HG03439 (cell line): ENCODE measurements at regions not wholly inside any gene's neighbourhood (a gene's known extent, or its start where the extent isn't known, plus 50 kb on each side); places are given as distances from the start of the nearest gene placed in this dataset.
"Not testable (repeated sequence)": the region's sequence is repeated elsewhere in the genome, so short reads cannot be mapped to it uniquely, and the experiment has no call there.

Experiments
- ATAC-seq: cut with Tn5 transposase; IDR thresholded peaks from one replicate; pipeline ENCODE4 v1.9.1; 2021; ENCODE audit warnings: mild to moderate bottlenecking, moderate library complexity; ENCODE audit not compliant: unreplicated experiment

DNA sequence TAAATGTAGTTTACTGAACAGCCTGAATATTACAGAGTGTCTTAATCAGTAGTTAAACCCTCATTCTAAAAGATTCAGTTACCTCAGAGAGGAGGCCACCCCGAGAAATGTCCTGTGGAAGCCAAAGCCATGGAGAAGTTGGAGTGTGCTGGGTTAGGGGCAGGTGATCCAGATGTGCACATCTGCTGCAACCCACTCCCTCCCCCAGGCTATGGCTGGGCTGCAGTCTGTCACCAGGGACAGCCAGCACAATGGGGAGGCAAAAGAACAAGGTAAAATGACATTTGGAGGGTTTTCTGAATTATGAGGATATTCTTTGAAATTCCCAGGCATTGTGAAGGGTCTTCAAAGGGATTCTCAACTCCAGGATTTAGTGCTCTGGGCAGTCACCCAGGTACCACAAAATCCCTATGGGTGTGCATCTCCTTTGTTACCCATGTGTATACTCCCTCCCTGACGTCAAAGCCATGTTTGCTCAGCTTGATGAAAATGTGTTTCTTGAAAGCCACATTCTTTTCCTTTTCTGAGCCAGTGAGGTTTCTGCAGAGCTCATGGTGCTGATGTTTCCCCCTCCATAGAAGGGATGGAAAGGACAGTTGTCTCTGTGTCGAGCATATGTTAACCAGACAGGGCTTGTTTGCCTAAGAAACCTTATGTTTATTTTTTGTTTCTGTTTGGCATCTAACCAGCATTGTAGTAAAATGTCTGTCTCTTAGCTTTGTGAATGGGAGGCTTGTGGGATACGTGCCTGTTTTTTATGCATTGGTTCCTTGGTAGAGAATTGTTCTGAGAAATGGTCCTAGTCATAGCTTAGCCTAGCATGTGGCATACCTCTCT lies 212.3 kb upstream of the TBX18 start:
- no peak for ATAC-seq

DNA sequence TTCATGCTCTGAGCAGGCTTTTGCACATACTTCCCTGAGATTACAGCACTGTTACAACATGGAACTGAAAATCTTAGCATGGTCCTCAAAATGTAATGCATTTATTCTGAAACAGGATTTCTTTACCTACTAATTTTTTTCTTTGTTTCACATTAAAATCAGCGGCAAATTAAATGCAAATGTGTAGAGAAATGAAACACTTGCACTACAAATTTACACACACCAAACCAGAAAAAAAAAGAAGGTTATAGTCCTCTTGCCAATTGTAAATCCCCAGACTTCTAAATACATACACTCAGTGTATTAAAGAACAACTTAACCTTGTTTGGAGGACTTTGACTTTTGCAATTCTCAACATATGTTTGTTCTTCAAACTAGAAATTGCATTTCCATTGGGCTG lies 210.9 kb upstream of the TBX18 start:
- no peak for ATAC-seq

DNA sequence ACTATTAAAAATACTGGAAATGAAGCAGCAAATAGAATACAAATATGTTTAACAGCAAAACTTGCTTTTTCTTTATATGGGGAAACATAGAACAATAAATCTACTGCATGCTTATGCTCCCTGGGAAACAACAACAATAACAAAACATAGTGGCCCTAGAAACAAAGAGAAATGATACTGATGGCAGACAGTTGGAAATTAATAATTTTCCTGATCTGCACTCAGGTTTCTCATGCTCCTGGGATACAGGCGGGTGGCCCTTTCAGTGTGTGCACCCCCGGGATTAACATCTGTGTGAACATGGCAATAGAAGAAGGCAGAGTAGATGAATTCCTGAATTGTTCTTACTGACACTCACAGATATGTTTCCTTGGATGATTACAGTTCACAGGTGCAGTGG lies 209.2 kb upstream of the TBX18 start:
- no peak for ATAC-seq

- ATAC-seq: no peak
These were observed 203.6 kb upstream of the TBX18 start for GRCh38 chr6:84967965-84968364.

DNA sequence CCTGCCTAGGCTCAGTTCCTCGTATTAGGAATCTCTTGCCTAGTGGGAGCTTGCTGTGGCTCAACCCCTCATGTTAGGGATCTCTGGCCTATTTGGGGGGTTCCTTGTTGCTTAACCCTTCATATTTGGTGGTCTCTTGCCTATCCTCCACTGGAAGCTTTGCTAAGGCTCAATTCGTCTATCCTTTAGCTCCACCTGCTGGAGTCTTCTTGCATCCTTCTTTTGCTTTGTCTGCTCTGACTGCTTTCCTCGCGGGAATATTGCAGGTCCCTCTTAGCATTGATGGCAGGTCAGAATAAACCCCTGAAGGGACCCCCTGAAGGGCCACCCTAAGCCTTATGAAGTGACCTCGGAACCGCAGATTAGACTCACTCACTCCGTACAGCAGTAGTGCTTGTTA lies 203.0 kb upstream of the TBX18 start:
- no peak for ATAC-seq

- no peak for ATAC-seq
These were observed 188.8 kb upstream of the TBX18 start for GRCh38 chr6:84953111-84953755.

- not testable (repeated sequence) for ATAC-seq
These were observed 180.5 kb upstream of the TBX18 start for GRCh38 chr6:84944926-84945325.

- no peak for ATAC-seq
These were observed 179.5 kb upstream of the TBX18 start for GRCh38 chr6:84943905-84944304.

DNA sequence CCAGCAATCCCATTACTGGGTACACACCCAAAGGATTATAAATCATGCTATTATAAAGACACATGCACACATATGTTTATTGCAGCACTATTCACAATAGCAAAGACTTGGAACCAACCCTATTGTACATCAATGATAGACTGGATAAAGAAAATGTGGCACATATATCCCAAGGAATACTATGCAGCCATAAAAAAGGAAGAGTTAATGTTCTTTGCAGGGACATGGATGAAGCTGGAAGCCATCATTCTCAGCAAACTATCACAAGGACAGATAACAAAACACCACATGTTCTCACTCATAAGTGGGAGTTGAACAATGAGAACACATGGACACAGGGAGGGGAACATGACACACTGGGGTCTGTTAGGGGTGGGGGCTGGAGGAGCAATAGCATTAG lies 177.2 kb upstream of the TBX18 start:
- not testable (repeated sequence) for ATAC-seq

DNA sequence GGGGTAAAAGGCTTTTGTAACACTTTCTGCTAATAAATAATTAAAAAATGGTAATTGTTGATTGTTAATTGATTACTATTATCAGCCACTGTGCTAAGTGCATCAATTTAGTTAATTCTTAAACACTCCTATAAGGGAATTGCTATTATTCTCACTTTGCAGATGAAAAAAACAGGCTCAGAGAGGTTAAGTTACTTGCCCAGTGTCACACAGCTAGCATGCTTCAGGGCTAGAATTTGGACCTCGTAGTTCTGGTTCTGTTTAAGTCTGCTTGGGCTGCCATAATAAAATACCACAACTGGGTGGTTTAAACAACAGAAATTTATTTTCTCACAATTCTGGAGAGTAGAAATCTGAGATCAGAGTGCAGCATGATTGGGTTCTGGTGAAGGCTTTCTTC lies 164.8 kb upstream of the TBX18 start:
- no peak for ATAC-seq

DNA sequence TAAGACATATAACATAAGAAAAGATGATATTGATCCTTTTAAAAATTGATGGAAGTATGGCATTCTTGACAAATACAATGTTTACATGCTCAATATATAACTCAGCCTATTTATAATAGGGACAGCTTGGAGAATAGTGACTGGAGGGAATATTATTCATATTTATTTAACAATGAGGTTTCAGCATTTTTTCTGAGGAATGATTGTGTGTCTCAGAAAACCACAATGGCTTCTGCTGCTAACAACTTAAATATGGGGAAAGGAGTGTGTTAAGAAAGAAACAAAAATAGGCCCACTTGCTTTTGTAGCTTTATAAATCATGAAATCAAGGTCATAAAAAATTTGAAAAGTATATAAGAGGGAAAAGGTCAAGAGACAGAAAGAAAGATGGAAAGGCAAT lies 163.2 kb upstream of the TBX18 start:
- ATAC-seq: no peak

- no peak for ATAC-seq
These were observed 162.1 kb upstream of the TBX18 start for GRCh38 chr6:84926189-84927155.

DNA sequence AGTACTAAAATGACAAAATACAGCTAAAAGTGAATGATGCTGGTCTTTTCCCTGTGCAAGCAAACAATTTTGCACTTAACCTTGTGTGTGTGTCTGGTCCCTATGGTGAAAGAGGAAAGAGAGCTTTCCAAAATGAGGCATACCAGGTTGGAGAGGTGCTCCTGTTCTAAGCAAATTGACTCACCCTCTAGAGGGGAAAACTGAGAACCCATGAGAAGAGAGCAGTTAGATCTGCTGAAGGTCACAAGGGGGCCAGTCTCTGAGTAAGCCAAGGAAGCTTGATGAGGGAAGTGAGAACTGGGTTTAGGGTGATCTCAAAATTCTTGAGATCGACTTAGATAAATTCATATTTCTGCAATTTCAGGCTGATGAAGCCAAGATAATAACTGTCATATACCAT lies 157.5 kb upstream of the TBX18 start:
- ATAC-seq: no peak

DNA sequence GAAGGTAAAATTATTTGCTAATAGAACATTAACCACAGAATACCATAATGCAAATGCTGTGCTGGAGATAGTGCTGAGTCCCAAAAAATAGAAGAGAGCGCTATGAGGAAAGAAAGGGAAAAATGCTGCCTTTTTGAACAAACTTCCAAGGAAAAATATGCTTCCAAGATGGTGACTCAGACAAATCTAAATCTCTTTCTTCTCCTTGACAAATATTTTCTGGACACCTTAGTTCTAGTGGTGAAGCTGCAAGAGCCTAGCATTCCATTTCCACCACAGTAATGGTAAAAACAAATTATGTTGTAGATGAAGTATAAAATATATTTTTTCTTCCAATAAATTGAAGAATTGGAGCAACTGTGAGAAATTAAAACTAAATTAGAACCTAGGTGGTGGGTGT lies 155.6 kb upstream of the TBX18 start:
- ATAC-seq: no peak

GRCh38 chr6:84916704-84917103 lies 152.3 kb upstream of the TBX18 start:
- ATAC-seq: no peak

DNA sequence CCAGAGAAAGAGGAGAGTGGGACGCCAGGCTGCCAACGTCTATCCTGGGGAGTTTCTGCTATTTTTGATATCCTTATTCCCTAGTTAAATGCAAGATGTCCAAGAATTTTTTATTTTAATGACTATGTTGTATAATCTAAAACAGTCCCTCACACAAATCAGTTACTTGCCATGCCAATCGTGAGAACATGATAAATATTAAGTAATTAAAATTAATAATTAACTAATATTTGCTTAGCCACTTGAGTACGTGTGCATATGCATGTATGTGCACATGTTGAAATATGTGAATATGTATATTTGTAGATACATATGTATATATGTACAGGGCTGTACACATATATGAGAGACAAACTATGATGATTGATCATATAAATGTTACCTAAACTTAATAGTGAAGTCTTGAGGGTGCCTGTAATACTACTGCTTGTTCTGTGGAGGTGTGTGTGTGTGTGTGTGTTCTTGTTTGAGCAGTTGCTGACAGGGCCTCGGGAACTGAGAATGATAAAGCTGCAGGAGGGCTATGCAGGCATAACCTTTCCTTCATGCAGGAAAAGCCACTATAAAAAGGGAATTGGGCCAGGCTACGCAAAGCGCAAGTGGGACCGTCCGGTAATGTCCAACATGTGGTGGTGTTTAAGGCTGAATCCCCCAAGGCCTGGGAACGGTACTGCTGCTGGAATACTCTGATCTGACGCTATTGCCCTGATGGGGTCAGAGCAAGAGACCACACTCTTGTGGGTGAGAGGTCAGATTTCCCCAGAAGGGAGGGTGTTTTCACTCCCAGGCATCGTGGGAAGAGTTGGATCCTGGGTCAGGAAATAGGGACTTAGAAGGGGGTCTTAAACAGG lies 148.3 kb upstream of the TBX18 start:
- no peak for ATAC-seq

DNA sequence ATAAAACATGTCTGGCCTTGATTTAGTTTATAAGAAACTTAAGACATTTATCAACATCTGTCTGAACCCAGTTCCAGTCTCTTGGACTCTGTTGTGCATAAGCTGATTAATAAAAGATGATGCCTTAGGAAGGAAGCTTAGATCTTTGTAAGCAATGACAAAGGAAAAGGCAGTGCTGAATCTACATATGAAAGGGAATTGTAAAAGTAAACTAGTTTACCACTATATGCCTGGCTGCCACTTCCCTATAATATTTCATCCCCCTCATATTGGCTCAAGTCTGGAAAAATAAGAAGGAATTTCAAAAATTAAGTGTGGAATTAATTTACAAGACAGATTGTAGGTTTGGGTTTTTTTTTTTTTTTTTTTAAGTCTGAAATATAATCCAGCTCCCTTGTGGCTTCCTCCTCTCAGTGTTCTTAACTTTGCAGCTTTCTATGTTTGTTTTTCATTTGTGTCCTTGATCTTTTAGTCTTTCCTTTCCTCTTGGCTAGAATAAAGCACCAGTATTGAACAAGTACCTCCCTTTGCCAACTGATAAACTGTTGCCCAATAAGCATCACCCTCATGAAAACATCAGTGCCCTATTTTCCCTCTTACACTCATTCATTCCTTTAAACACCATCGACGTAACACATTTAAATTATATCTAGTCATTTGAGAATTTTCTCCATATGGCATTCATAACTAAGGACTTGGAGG lies 146.7 kb upstream of the TBX18 start:
- ATAC-seq: no peak

DNA sequence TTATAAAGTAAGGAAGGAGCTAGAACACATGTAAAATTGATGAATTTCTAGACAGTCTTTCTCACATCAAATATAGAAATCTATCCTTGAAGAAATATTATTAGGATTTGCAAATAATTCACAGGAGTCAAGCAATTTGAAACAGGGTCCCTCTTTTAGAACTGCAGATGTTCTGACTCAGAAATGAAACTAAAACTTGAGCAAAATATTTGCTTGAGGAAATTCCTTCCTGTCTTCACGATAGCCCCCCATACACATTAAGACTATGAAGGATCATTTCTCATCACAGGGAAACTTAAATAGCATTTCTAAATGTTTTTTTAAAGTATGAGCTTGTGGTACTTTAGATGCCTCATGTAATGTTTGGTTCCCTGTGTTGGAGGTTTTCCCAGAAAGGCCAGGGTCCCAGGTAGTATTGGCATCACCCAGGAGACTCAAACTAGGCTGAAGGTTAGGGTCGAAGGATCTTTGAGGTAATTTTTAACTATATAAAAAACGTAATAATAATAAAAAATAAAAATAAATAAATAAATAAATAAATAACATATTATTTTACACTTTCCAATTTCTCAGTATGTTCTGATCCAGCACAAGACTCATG lies 144.0 kb upstream of the TBX18 start:
- no peak for ATAC-seq

GRCh38 chr6:84906514-84906913 lies 142.1 kb upstream of the TBX18 start:
- ATAC-seq: no peak
